KMS-11 (cell line): ENCODE measurements at regions not wholly inside any gene's neighbourhood (a gene's known extent, or its start where the extent isn't known, plus 50 kb on each side); places are given as distances from the start of the nearest gene placed in this dataset.

Source experiments
- H2AFZ ChIP-seq: fragments of 200-600 bp; sonication (generic); 2 replicates; pipeline ENCODE4 v1.6.1; 2016; ENCODE audit warnings: antibody characterized with exemption, mixed run types, low read depth
- H3K27ac ChIP-seq: fragments of 200-600 bp; sonication (generic); 2 replicates; pipeline ENCODE4 v1.6.1; 2016; ENCODE audit warnings: mild to moderate bottlenecking, mixed run types
- H3K27me3 ChIP-seq: fragments of 200-600 bp; sonication (generic); 2 replicates; pipeline ENCODE4 v1.6.1; 2017; ENCODE audit warnings: mild to moderate bottlenecking, low read depth, mixed run types, moderate library complexity; ENCODE audit not compliant: insufficient read depth
- H3K36me3 ChIP-seq: fragments of 200-600 bp; sonication (generic); 2 replicates; pipeline ENCODE4 v1.6.1; 2017; ENCODE audit warnings: mild to moderate bottlenecking, mixed run types; ENCODE audit not compliant: insufficient read depth
- H3K4me1 ChIP-seq: fragments of 200-600 bp; sonication (generic); 2 replicates; pipeline ENCODE4 v1.6.1; 2016; ENCODE audit warnings: mild to moderate bottlenecking, low read depth, mixed run types; ENCODE audit not compliant: poor library complexity, severe bottlenecking
- H3K4me2 ChIP-seq: fragments of 200-600 bp; sonication (generic); 2 replicates; pipeline ENCODE4 v1.7.0; 2016; ENCODE audit warnings: mild to moderate bottlenecking, mixed run types
- H3K4me3 ChIP-seq: fragments of 200-600 bp; sonication (generic); IDR thresholded peaks from 2 replicates; pipeline ENCODE4 v1.6.1; 2017; ENCODE audit warnings: low read depth, low read length, mixed read lengths; ENCODE audit not compliant: insufficient read depth
- H3K79me2 ChIP-seq: fragments of 200-600 bp; sonication (generic); 2 replicates; pipeline ENCODE4 v1.6.1; 2016; ENCODE audit warnings: low read depth, mixed run types; ENCODE audit not compliant: insufficient read depth
- H3K9ac ChIP-seq: fragments of 200-600 bp; sonication (generic); 2 replicates; pipeline ENCODE4 v1.6.1; 2016; ENCODE audit warnings: mild to moderate bottlenecking, mixed run types
- H4K20me1 ChIP-seq: fragments of 200-600 bp; sonication (generic); 2 replicates; pipeline ENCODE4 v1.6.1; 2016; ENCODE audit warnings: mild to moderate bottlenecking, mixed run types; ENCODE audit not compliant: insufficient read depth
- CTCF ChIP-seq: fragments of 200-600 bp; sonication (generic); conservative IDR thresholded peaks from 2 replicates; pipeline ENCODE4 v1.6.1; 2017; ENCODE audit warnings: low read depth, mild to moderate bottlenecking, antibody characterized with exemption, low read length, moderate library complexity, mixed read lengths

GRCh38 chr4:41851621-41852020 is 83.6 kb upstream of the TMEM33 start:
- no peak overlapping the region for H3K27ac ChIP-seq
- H2AFZ ChIP-seq = no peak overlapping the region
- no peaks in the 10 kb centered on the region for H4K20me1 ChIP-seq
- no peaks in the 10 kb centered on the region for H3K4me1 ChIP-seq
- H3K4me3 ChIP-seq = no peak overlapping the region
- no peaks in the 10 kb centered on the region for H3K27me3 ChIP-seq
- TF ChIP-seq CTCF = no peak
- no peak overlapping the region for H3K9ac ChIP-seq
- no peaks in the 10 kb centered on the region for H3K36me3 ChIP-seq
- no peaks in the 10 kb centered on the region for H3K79me2 ChIP-seq
- H3K4me2 ChIP-seq = no peak overlapping the region

- H2AFZ ChIP-seq = no peak overlapping the region
- no peaks in the 10 kb centered on the region for H3K4me1 ChIP-seq
- no peaks in the 10 kb centered on the region for H3K79me2 ChIP-seq
- H3K9ac ChIP-seq = no peak overlapping the region
- H3K27ac ChIP-seq = no peak overlapping the region
- no peak overlapping the region for H3K4me2 ChIP-seq
- no peaks in the 10 kb centered on the region for H3K36me3 ChIP-seq
- H3K27me3 ChIP-seq = no peaks in the 10 kb centered on the region
- TF ChIP-seq CTCF = no peak
- no peaks in the 10 kb centered on the region for H4K20me1 ChIP-seq
- no peak overlapping the region for H3K4me3 ChIP-seq
These were observed 90.9 kb upstream of the TMEM33 start for GRCh38 chr4:41844327-41844726.

GRCh38 chr4:41839916-41840854 is 91.7 kb upstream of the PHOX2B start:
- H3K27me3 ChIP-seq = no peaks in the 10 kb centered on the region
- no peak overlapping the region for H3K4me3 ChIP-seq
- H2AFZ ChIP-seq = no peak overlapping the region
- H3K36me3 ChIP-seq = no peaks in the 10 kb centered on the region
- H3K4me1 ChIP-seq = no peaks in the 10 kb centered on the region
- H4K20me1 ChIP-seq = no peaks in the 10 kb centered on the region
- no peak overlapping the region for H3K9ac ChIP-seq
- H3K4me2 ChIP-seq = no peak overlapping the region
- no peak for TF ChIP-seq CTCF
- no peaks in the 10 kb centered on the region for H3K79me2 ChIP-seq
- H3K27ac ChIP-seq = no peak overlapping the region

- Histone ChIP-seq H3K36me3 (no peaks in the 10 kb centered on the region), H3K27me3 (no peaks in the 10 kb centered on the region), H3K4me2 (no peak overlapping the region), H4K20me1 (no peaks in the 10 kb centered on the region), H3K9ac (no peak overlapping the region), H3K4me3 (no peak overlapping the region), H3K4me1 (no peaks in the 10 kb centered on the region), H3K27ac (no peak overlapping the region), H2AFZ (no peak overlapping the region), H3K79me2 (no peaks in the 10 kb centered on the region)
- no peak for TF ChIP-seq CTCF
These were observed 90.1 kb upstream of the PHOX2B start for GRCh38 chr4:41838590-41838989.
